ENCODE measurements at regions not wholly inside any gene's neighbourhood (a gene's known extent, or its start where the extent isn't known, plus 50 kb on each side); places are given as distances from the start of the nearest gene placed in this dataset.

DNA sequence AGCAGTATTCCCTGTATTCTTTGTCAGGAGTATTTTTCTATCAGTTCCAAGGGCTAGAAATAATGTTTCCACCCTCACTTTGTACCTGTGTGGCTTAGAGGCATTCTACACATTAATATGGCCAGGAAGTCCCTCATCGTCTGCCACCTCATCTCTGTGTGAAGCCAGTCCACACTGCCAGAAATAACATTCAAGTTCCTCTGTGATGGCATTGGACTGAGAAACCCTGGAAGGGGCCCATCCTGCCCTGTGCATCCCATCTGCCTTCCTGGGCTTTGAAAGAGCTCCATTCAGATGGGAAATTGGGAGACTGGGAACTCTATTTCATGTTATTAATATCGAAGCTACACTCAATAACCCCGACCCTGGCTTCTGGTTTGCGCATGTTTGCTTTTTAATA lies 497.2 kb upstream of the CDH5 start:
- Histone ChIP-seq H2BK120ac (replicated peaks; ENCODE audit: low read depth, low read length) (no peak overlapping the region), H4K8ac (ENCODE audit: extremely low read depth, insufficient read depth, low read length) (no peak overlapping the region), H3K36me3 (ENCODE audit: control insufficient read depth in 2 of 4, insufficient read depth in 4 of 4, low read length in 3 of 4) (no peaks in the 10 kb centered on the region), H2BK20ac (ENCODE audit: low read length) (no peak overlapping the region), H3K14ac (ENCODE audit: insufficient read length) (no peak overlapping the region), H3K79me1 (ENCODE audit: low read depth, low read length) (no peaks in the 10 kb centered on the region), H2AK5ac (ENCODE audit: low read depth, low read length) (no peak overlapping the region), H3K27ac (ENCODE audit: low read depth, low read length) (no peak overlapping the region), H2BK15ac (ENCODE audit: low read length) (no peak overlapping the region), H3K79me2 (ENCODE audit: control insufficient read depth in 1 of 2, insufficient read depth in 2 of 2, low read length in 2 of 2) (no peaks in the 10 kb centered on the region), H3K27me3 (replicated peaks in 1 of 4; ENCODE audit: control insufficient read depth in 3 of 4, extremely low read depth in 1 of 4, insufficient read depth in 3 of 4, low read length in 3 of 4) (no peaks in the 10 kb centered on the region), H3K23ac (ENCODE audit: insufficient read length) (no peak overlapping the region), H3K4ac (replicated peaks; ENCODE audit: insufficient read length, low read depth, low read length) (no peak overlapping the region), H3K4me3 (ENCODE audit: extremely low read depth in 1 of 4, insufficient read depth in 2 of 4, low read depth in 3 of 4, low read length in 4 of 4) (no peak overlapping the region), H2AFZ (ENCODE audit: low read length) (no peak overlapping the region), H3K23me2 (ENCODE audit: low read depth, low read length) (no peaks in the 10 kb centered on the region), H4K20me1 (replicated peaks in 1 of 2; ENCODE audit: control insufficient read depth in 1 of 2, insufficient read depth in 2 of 2, low read length in 2 of 2) (no peaks in the 10 kb centered on the region), H4K91ac (replicated peaks; ENCODE audit: insufficient read length, low read length) (no peak overlapping the region), H3K4me1 (replicated peaks in 1 of 4; ENCODE audit: control insufficient read depth in 3 of 4, insufficient read depth in 4 of 4, low read length in 3 of 4) (no peaks in the 10 kb centered on the region), H3K4me2 (ENCODE audit: insufficient read depth in 1 of 2, low read depth in 2 of 2, low read length in 2 of 2) (no peak overlapping the region), H4K5ac (ENCODE audit: insufficient read length, low read depth, low read length) (no peak overlapping the region), H3K9me3 (ENCODE audit: insufficient read depth in 2 of 2, low read depth in 1 of 2, low read length in 1 of 2) (no peaks in the 10 kb centered on the region), H3K9ac (replicated peaks in 1 of 4; ENCODE audit: extremely low read depth in 1 of 4, low read depth in 3 of 4, low read length in 3 of 4) (no peak overlapping the region), H3K56ac (replicated peaks; ENCODE audit: insufficient read length, low read depth, low read length) (no peak overlapping the region), H3K18ac (ENCODE audit: extremely low read depth, low read length) (no peak overlapping the region), H2BK5ac (ENCODE audit: low read depth, low read length) (no peak overlapping the region), H2BK12ac (ENCODE audit: low read depth, low read length) (no peak overlapping the region)
- FAIRE-seq: no peak
- 91% methylated on average over 4 of the region's 4 CpGs; no CpG with 5 or more reads in 1 of the 2 experiments for WGBS, 2 experiments (ENCODE audit: extremely low coverage in 1 of 2, insufficient coverage in 1 of 2, insufficient read length in 1 of 2, insufficient replicate concordance in 2 of 2, low coverage in 1 of 2, low lambda C conversion rate in 2 of 2, missing lambda C conversion rate in 1 of 2)
- POLR2A ChIA-PET (ENCODE audit: partially characterized antibody): no interaction called here
- CTCF ChIA-PET (ENCODE audit: partially characterized antibody): interaction anchor here (1.0 kb wide), 1 partner anchor 156 kb away, joined by 3 read pairs; no protein-coding TSS in a partner anchor
- TF ChIP-seq TAF1 (IDR thresholded peaks at IDR 0.05; ENCODE audit: low read depth, low read length): no peak
- DNase-seq (ENCODE audit: low read depth in 1 of 2, low spot score in 2 of 2): no peak

All from H1 (cell line).